ENCODE measurements at regions not wholly inside any gene's neighbourhood (a gene's known extent, or its start where the extent isn't known, plus 50 kb on each side); places are given as distances from the start of the nearest gene placed in this dataset.
"Not testable (repeated sequence)": the region's sequence is repeated elsewhere in the genome, so short reads cannot be mapped to it uniquely, and the experiment has no call there.

- POLR2A ChIA-PET, CTCF ChIA-PET: not testable (repeated sequence)
These were observed 72.1 kb downstream of the OGFRL1 start for GRCh38 chr6:71360556-71361335.

DNA sequence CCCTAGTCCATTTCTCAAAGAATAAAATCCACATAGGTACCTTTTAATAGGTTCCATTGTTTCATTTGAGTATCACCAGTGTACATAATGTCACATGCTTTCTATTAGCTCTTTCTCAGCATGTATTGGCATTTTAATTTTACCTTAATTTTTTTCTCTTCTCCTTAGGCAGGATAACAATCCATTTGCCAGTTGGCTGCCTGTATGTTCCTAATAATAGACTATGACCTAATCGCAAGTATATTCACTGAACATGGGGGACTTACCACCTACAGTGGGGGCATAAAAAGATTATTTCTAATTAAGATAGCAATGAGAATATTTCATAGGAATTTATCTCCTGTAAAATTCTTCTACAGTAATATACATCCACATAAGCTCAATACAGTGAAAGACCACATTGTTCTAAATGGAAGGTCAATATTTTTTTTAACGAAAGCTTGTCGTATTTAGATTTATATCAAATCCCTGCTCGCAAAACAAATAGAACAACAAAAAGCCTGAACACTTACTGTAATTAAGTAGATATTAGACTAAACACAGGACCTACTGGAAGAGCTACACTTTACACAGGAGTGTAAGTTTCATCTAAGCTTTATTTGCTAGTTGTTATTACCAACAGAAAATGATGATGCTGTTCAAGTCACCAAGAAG is 76.4 kb downstream of the OGFRL1 start:
- POLR2A ChIA-PET, result no interaction called here
- CTCF ChIA-PET, result interaction anchor here (0.7 kb wide), 1 partner anchor 11 kb away, joined by 3 read pairs; no protein-coding TSS in a partner anchor

DNA sequence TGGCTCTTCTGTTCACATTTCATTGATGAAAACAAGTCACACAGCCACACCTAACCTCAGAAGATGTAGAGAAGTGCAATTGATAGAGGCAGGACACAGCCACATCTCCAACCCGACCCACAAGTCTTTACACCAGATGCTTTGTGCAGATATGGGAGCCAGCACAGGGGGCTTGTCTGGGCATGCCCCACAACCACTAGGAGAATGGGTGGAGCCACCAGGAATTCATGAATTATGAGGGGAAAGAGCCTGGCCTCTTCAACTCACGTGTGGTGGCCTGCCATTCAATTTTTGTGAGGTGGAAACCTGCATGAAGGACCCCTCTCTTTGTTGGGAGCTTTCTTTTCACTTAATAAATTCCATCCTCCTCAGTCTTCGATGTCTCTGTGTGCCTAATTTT is 79.1 kb downstream of the OGFRL1 start:
- ChIA-PET POLR2A (no interaction called here), CTCF (no interaction called here)

- ChIA-PET POLR2A (no interaction called here), CTCF (no interaction called here)
These were observed 79.7 kb downstream of the OGFRL1 start for GRCh38 chr6:71368284-71368683.

GRCh38 chr6:71371559-71371958 is 82.9 kb downstream of the OGFRL1 start:
- ChIA-PET POLR2A (no interaction called here), CTCF (no interaction called here)

DNA sequence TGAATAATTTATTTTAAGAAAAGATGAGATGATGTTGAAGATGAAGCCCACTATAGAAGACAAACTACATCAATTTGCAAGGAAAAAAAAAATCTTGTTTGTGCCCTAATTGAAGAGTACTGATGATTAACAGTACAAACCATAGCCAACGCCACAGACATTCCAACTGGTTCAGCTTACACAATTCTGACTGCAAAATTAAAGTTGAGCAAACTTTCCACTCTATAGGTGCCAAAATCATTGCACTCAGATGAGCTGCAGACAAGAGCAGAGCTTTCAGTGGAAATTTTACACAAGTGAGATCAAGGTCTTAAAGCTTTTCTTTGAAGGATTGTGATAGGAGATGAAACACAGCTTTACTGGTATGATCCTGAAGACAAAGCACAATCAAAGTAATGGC is 85.3 kb downstream of the OGFRL1 start:
- ChIA-PET CTCF (no interaction called here), POLR2A (no interaction called here)

GRCh38 chr6:71375676-71376075 is 87.1 kb downstream of the OGFRL1 start:
- CTCF ChIA-PET, result no interaction called here
- POLR2A ChIA-PET, result no interaction called here

- POLR2A ChIA-PET, result no interaction called here
These were observed 88.2 kb downstream of the OGFRL1 start for GRCh38 chr6:71376830-71377229.

GRCh38 chr6:71383476-71383875 is 94.9 kb downstream of the OGFRL1 start:
- POLR2A ChIA-PET, result no interaction called here
- CTCF ChIA-PET, result no interaction called here

More at GRCh38 chr6:71376830-71377229, 88.2 kb downstream of the OGFRL1 start:
- CTCF ChIA-PET, result interaction anchor here (0.6 kb wide), 1 partner anchor 12 kb away, joined by 3 read pairs; no protein-coding TSS in a partner anchor

GRCh38 chr6:71383901-71384489 is 95.4 kb downstream of the OGFRL1 start:
- ChIA-PET POLR2A (no interaction called here), CTCF (no interaction called here)

DNA sequence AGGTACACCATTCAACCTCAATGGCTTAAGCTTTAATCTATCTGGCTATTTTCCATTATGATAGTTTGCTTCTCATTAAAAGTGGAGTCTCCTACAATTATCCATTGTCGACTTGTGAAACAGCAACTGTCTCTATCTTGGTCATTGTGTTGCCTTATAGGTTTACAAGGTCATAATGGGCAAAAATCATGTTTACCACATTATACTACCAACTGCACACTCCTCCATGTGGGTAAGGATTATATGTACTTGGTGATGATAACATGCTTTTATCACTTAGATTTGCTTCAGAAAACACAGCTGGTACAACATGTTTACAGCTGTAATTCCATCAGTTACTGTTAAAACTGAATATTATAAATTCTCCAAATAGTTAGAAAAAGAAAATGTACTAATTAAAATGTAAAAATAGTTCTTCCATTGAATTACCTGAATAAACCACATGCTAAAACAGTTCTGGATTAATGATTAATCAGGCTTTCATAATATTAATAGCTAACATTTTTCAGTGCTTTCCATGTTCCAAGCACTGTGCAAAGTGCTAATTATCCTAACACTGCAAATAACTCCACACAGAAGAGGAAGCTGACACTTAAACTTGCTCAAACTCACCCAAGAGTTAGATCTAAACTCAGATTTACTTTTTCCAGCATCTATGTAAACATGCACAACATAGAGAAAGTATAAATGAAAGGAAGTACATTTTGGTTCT is 96.7 kb downstream of the OGFRL1 start:
- POLR2A ChIA-PET, result no interaction called here
- CTCF ChIA-PET, result interaction anchor here (1.9 kb wide), 1 partner anchor 10 kb away, joined by 4 read pairs; no protein-coding TSS in a partner anchor

- ChIA-PET CTCF (interaction anchor here (1.9 kb wide), 1 partner anchor 9 kb away, joined by 4 read pairs; no protein-coding TSS in a partner anchor), POLR2A (no interaction called here)
These were observed 97.6 kb downstream of the OGFRL1 start for GRCh38 chr6:71386215-71386614.

DNA sequence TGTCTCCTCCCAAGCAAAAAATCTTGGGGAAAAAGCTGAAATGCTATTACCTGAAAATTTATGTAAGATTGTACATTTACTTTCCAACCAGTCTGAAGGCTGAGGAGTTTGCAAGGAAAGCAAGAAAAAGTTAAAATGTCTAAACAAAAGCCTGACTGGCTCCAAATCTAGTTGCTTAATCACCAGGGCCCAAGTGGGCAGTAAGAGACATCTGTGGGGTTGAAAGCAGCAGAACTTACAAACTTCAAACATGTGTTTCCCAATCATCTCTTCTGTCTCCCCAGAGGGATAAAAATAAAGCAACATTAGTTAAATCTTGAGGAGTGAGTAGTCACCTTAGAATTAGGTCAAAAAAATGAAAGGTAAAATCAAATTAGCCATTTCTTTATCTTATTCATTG is 98.6 kb downstream of the OGFRL1 start:
- ChIA-PET POLR2A (no interaction called here), CTCF (interaction anchor here (1.9 kb wide), 1 partner anchor 8 kb away, joined by 4 read pairs; no protein-coding TSS in a partner anchor)

DNA sequence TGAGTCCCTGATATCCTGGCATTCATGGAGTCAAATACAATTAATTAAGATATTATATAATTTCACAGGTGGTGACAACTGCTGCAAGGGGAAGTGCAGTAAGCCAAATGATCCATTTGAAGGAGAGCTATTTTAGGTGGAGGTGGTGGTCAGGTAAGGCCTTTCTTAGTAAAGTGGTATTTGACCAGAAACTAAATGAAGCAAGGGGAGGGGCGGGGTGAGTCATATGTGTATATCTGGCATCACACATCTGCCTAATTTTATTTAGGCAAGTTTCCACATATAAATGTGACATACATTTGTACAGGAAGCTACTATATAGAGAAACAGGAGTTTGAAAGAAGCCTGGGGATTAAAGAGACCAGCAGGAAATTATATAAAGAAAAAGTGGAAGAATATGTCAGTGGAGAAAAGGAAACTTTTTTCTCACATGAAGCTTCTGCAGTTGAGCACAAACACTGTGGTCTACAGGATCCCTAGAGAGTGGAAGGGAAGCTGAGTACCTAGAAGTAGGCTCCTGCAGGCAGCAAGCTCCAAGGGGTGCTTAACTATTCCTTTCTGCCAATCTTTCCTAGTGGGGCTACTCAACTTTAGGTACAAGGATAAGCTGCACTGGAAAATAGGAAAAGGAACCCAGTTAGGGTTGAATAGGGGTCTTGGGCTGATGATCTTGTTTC is 99.6 kb downstream of the OGFRL1 start:
- ChIA-PET POLR2A (no interaction called here), CTCF (no interaction called here)

GRCh38 chr6:71388856-71389527 is 100.4 kb downstream of the OGFRL1 start:
- POLR2A ChIA-PET, result no interaction called here
- CTCF ChIA-PET, result no interaction called here

DNA sequence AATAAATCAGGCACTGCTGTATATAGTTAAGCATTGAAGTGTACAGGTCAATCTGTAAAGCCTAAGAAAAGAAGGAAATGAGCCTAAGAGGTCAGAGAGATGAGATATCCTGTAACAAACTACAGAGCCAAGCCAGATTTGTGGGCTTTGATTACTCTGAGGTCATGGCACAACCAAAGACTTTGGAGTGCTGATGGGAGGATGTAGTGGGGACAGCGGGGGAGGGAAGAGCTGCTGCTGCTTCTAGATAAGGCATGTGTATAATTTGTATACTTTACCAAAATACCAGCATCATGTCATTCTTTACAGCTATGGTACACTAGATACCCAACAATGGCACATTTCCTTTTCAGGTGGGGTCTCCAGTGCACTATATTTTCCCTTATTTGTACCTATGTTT is 102.5 kb downstream of the OGFRL1 start:
- ChIA-PET CTCF (no interaction called here), POLR2A (no interaction called here)

DNA sequence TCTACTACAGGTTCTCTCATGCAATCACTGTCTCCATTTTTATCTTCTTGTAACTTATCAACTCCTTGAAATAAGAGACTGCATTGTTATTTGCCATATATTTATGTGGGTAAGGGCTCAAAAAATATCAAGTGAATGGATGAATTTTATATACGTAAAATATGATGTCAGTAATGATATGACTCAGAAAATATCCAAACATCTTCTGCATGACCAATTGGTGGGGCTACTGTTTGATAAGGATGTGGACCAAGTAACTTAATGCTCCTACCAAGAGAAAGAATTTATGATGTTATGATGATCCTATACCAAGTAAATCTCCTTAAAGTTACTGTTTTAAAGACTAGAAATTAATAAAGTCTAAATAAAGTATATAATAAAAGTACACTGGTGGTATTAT is 103.7 kb downstream of the OGFRL1 start:
- POLR2A ChIA-PET, result no interaction called here
- CTCF ChIA-PET, result no interaction called here

- ChIA-PET POLR2A (no interaction called here), CTCF (no interaction called here)
These were observed 104.9 kb downstream of the OGFRL1 start for GRCh38 chr6:71393471-71393870.

- POLR2A ChIA-PET, result no interaction called here
These were observed 105.4 kb downstream of the OGFRL1 start for GRCh38 chr6:71393981-71394432.

More at GRCh38 chr6:71393981-71394432, 105.4 kb downstream of the OGFRL1 start:
- CTCF ChIA-PET, result no interaction called here

Measured in activated CD8-positive, alpha-beta memory T cell treated with anti-CD3 and anti-CD28 coated beads for 36 hours (primary cell).